Omental fat pad (tissue), 3 donors: ENCODE measurements at regions not wholly inside any gene's neighbourhood (a gene's known extent, or its start where the extent isn't known, plus 50 kb on each side); places are given as distances from the start of the nearest gene placed in this dataset.
"Not testable (repeated sequence)": the region's sequence is repeated elsewhere in the genome, so short reads cannot be mapped to it uniquely, and the experiment has no call there.

Experiments used
- ATAC-seq: fragments of 150-250 bp; one replicate; pipeline ENCODE4 v1.9.1; 2016; ENCODE audit warnings: mild to moderate bottlenecking, moderate library complexity; ENCODE audit not compliant: low FRiP score
- DNase-seq: peaks from one replicate; pipeline ENCODE4 v3.0.0-alpha.2; 2019; ENCODE audit warnings: low spot score
- TF ChIP-seq, protein P1 (sequence below), 3 donors: fragments of 450-650 bp; IDR thresholded peaks; one replicate each; pipeline ENCODE4 v1.5.1; 2016 to 2017; ENCODE audit warnings: antibody characterized with exemption in 3 of 3, mild to moderate bottlenecking in 3 of 3, moderate library complexity in 2 of 3

GRCh38 chr12:76674669-76675315, 89.1 kb upstream of the ZDHHC17 start:
- ATAC-seq, result no peak
- DNase-seq, result no peak
- TF ChIP-seq, protein P1, sequence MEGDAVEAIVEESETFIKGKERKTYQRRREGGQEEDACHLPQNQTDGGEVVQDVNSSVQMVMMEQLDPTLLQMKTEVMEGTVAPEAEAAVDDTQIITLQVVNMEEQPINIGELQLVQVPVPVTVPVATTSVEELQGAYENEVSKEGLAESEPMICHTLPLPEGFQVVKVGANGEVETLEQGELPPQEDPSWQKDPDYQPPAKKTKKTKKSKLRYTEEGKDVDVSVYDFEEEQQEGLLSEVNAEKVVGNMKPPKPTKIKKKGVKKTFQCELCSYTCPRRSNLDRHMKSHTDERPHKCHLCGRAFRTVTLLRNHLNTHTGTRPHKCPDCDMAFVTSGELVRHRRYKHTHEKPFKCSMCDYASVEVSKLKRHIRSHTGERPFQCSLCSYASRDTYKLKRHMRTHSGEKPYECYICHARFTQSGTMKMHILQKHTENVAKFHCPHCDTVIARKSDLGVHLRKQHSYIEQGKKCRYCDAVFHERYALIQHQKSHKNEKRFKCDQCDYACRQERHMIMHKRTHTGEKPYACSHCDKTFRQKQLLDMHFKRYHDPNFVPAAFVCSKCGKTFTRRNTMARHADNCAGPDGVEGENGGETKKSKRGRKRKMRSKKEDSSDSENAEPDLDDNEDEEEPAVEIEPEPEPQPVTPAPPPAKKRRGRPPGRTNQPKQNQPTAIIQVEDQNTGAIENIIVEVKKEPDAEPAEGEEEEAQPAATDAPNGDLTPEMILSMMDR (IDR thresholded peaks at IDR 0.05), result no peak

DNA sequence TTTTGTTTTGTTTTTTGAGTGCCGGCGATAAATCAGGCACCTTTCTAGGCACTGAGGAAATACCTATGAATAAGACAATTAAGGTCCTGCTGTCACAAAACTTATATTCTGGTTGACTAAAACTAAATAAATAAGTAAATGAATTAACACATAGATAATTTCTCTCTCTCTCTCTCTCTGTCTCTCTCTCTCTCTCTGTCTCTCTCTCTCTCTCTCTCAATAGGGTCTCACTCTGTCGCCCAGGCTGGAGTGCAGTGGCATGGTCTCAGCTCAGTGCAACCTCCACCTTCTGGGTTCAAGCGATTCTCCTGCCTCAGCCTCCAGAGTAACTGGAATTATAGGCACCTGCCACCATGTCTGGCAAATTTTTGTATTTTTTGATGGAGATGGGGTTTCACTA, 87.7 kb upstream of the ZDHHC17 start:
- ATAC-seq, DNase-seq: not testable (repeated sequence)

DNA sequence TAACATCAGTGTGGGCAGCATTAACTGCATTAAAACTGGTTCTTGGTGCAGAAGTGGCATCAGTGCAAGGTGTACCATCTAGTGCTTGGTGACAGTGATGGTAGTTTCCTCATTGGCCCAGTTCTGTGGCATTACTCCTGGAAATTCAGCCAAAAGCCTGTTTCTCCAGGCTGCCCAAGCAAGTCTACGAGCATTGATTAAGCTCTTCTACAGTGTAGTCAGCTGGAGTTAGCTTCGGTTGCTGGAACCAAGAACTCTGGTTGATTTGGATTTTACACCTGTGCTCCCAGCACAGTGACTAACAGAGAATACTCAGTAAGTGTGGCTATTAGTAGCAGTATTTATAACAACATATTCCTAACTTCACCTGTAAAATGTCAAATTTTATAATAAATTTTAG, 84.9 kb upstream of the ZDHHC17 start:
- no peak for DNase-seq
- ATAC-seq, result no peak
- TF ChIP-seq, protein P1 (IDR thresholded peaks at IDR 0.05), result no peak

GRCh38 chr12:76679778-76680177, 84.1 kb upstream of the ZDHHC17 start:
- TF ChIP-seq, protein P1 (IDR thresholded peaks at IDR 0.05), result no peak

GRCh38 chr12:76680940-76681339, 83.0 kb upstream of the ZDHHC17 start:
- ATAC-seq (no peak), DNase-seq (no peak)
- TF ChIP-seq, protein P1 (IDR thresholded peaks at IDR 0.05), result no peak

More at GRCh38 chr12:76679778-76680177, 84.1 kb upstream of the ZDHHC17 start:
- ATAC-seq (no peak), DNase-seq (no peak)

GRCh38 chr12:76685246-76685678, 78.7 kb upstream of the ZDHHC17 start:
- no peak for DNase-seq
- TF ChIP-seq, protein P1 (IDR thresholded peaks at IDR 0.05), result no peak
- ATAC-seq, result peak; percentile 37

DNA sequence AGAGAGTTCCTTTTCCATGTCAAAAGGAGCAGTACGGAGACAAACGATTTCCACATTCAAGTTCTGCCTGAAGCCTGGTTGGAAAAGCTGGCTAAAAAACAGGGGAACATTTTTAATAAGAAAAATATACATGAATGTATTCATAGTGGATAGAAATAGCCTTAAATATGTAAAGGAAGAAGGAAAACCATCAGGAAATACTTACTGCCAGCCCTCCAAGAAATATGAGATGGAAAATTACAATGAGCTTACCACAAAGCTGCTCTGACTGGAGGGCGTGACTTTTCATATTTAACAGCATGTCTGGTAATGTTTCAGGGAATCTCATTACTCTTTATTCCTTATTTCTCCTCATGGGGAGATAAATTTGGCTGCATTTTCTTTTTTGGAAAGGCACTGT, 75.9 kb upstream of the ZDHHC17 start:
- TF ChIP-seq, protein P1 (IDR thresholded peaks at IDR 0.05), result no peak
- ATAC-seq (no peak), DNase-seq (no peak)
